Stimulated activated CD8-positive, alpha-beta memory T cell treated with anti-CD3 and anti-CD28 coated beads, Interleukin-7, amount 100 ng/mL, for 4 hours (primary cell): ENCODE measurements at regions not wholly inside any gene's neighbourhood (a gene's known extent, or its start where the extent isn't known, plus 50 kb on each side); places are given as distances from the start of the nearest gene placed in this dataset.
"Not testable (repeated sequence)": the region's sequence is repeated elsewhere in the genome, so short reads cannot be mapped to it uniquely, and the experiment has no call there.

Source experiments
- DNase-seq, 2 donors: peaks; one replicate each; pipeline ENCODE4 v3.0.0-alpha.2; 2020; ENCODE audit warnings: low read depth in 2 of 2

GRCh38 chr5:105931881-105932421 is 1738.8 kb downstream of the EFNA5 start:
- DNase-seq: no peak

- DNase-seq: no peak
Measured at GRCh38 chr5:105929858-105930257, 1740.9 kb downstream of the EFNA5 start.

DNA sequence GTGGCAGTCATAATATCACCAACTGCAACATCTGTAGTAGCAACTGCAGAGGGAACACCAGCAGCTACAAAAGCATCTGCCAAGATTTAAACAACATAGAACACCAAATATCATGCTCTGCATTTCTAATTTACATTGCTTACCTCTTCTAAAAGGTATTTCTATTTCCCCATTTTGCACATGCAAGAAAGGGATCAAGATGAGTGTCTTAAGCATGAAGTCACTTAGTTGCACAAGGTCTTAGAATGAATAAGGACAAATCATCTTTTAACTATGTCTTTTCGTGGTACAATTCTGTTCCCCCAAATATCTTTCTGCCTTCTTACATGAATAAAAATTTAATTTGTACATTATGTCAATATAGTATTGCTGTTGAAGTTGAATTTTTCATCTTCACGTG is 1746.4 kb downstream of the EFNA5 start:
- no peak for DNase-seq

- no peak for DNase-seq
Measured at GRCh38 chr5:105922574-105922973, 1748.2 kb downstream of the EFNA5 start.

DNA sequence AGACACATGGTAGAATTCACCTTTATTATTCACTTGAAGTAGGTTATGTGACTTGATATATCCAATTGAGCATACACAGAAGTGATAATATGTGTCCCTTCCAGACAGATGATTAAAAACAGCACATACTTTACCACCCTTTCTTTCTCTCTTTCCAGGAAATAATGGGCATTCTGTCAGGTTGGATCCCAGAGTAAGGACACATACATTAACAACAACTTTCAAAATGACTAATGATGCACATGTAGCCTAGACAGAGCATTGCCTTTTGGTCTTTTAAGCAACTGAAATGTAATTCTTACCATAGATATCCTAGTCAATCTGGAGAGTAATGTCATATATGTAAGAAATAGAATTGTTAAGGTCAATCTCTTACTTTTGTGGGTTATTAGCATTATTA is 1748.7 kb downstream of the EFNA5 start:
- DNase-seq: no peak

DNA sequence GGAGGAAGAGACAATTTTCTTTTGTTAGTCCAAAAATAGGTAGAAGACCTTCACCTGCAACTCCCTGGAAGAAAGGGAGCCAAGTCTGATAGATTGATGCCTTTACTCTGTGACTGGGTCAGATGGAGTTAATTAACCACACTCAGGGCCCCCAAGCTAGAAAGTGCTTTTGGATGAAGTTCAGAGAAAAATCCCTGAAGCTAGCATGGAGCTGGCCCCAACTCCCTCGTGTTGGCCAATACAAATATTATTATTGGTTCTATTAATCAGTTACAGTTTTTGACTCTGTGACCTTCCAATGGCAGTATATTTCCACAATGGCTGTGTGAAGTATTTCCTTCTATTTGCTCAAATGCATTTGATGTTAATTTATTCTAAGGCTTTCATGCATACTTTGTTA is 1753.5 kb downstream of the EFNA5 start:
- no peak for DNase-seq

DNA sequence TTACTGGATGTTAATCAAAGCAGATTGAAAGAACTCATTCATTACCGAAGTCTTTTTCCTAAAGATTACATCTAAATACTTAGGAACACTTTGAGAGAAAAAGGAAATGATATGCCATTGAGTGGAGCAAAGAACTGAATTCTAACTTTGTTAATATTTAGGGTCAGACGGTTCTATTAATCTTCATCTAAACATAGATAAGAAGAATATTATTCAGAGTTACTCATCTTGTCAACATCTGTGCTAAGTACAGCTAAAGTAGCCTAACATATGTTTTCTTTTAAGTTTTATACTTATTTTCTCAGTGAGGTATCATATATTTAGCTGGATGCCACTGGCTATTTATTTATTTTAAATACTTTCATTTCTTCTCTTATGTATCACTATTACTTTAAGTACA is 1763.7 kb downstream of the EFNA5 start:
- DNase-seq: no peak

DNA sequence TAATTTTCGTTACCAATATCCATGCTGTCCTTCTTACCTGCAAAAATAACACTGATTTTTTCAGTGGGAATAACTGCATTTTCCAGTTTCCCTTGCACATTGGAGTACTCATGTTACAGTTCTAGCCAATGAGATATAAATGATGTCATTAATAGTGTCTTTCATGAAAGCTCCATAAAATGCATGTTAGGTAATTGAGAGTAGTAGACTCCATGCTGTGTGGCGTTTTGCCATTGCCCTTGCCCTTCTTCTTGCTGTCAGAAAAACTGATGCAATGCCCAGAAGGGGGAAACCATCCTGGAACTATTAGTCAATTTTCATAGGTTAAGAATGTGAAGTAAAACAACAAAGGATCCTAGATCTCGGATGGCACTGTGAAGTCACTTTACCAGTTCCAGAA is 1765.3 kb downstream of the EFNA5 start:
- DNase-seq: no peak

DNA sequence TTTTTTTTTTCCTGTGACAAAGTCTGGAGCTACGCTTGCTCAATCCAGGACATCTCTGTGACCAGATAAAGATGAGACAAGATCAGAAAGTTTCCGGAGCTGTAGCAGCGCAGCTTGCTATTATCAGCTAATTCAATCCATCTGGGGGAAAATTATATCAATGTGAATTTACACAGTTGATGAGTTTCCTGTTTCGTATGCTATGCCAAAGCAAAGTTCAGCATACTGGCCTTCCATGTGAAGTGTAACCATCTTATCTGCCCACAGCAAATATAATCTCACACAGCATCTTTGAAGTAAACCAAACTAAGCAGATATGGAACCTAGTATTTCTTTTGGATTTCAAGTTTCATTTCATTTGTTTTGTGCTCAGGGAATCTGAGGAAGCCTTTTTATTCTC is 1767.7 kb downstream of the EFNA5 start:
- no peak for DNase-seq

GRCh38 chr5:105899726-105900125 is 1771.0 kb downstream of the EFNA5 start:
- DNase-seq: no peak

DNA sequence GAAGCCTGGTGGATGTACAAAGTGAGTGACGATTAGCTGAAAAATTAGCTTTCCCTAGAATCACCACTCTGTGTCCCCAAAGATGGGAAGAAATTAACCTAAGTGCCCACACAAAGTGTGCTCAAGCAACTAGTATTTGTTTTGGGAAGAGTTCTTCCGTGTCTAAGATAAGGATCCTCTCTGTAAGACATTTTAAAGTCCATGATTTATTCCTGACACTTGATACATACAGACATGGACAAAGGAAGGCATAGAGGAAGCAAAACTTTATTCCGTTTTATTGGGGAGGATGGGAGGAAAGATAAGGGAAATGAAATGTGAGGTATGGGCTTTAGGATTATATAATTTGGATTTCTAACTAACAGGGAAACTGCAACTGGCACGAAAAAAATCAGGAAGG is 1772.6 kb downstream of the EFNA5 start:
- no peak for DNase-seq

- DNase-seq: no peak
Measured at GRCh38 chr5:105885266-105885665, 1785.5 kb downstream of the EFNA5 start.

GRCh38 chr5:105882956-105883481 is 1787.7 kb downstream of the EFNA5 start:
- DNase-seq: no peak

DNA sequence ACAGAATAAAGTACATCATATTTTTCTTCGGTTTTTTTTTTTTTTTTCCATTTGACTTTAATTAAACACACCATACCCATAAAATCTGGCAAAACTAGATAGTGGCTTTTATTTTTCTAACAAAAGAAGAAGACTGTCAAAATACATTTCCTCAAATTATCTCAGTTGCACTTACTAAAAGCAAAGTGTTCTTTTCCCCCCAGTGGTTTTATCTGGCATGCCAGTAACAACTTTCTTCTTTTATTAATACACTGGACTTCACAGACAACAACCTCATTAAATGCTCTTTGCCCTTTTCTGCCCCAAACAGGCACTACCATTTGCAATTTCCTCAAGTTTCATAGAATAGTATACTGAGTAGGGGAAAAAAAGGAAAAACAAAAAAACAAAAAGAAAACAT is 1792.3 kb downstream of the EFNA5 start:
- no peak for DNase-seq

DNA sequence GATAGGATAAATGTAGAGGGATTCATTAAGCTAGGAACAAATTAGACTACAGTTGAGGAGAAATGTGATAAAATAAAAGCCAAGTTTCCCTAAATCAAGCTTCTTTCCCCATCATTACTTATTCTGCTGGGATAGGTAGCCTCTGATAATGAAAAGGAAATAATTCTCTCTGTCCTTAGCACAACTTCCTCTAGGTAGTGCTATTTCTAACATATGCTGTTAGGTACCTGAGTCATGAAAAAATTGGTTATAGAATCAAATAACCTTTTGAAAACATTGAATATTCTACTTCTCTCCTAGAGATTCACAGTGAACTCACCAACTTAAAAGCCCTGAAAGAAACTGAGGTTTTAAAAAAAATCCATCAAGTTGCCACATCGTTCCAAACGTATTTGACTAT is 1793.1 kb downstream of the EFNA5 start:
- DNase-seq: no peak

DNA sequence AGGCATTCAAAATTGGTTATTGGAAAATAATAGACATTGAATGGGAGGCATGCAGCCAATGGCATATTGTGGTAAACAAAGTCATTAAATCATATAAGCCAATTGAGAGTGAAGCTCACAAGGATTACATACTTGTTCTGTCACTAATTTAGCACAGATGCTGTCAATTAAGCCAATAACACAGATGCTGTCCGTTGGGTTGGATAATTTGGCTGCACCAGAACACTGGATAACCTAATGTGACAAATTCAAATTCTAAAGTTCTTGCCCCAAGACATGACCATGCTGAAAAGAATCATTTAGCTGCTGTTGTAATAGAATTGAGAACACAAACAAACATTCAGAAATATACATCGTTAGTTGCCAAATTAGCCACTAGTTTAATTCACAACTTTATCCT is 1796.4 kb downstream of the EFNA5 start:
- DNase-seq: no peak

DNA sequence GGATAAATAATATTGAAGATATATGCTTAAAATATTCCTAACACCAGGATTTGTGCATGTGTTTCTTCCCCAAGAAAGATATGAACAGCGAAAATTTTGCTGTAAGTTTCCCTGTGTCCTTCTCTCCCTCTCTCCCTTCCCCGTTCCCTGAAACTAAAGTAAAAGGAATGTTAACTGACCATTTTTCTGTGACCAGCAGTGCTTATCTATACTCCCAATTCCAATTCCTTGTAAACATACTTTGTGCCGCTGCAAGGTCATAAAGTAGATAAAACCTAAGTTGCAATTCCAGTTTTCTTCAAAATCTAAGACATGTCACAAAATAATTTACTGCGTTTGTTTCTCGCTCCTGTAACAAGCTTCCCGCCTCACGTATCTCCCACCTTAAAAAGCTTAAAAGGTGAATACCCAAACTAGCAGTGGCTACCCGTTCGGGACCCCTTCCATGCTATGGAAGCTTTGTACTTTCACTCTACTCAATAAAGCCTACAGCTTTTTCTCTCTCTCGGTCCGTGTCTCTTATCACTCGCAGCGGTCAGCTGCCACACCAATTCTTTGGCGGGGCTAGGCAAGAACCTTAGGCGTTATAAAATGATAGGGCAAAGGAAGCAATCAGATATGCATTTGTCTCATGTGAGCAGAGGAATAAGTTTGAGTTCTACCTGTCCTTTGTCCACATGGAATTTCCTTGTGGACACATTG is 1798.0 kb downstream of the EFNA5 start:
- DNase-seq: no peak

- no peak for DNase-seq
Measured at GRCh38 chr5:105868038-105868780, 1802.5 kb downstream of the EFNA5 start.

GRCh38 chr5:105865834-105866233 is 1804.9 kb downstream of the EFNA5 start:
- no peak for DNase-seq

DNA sequence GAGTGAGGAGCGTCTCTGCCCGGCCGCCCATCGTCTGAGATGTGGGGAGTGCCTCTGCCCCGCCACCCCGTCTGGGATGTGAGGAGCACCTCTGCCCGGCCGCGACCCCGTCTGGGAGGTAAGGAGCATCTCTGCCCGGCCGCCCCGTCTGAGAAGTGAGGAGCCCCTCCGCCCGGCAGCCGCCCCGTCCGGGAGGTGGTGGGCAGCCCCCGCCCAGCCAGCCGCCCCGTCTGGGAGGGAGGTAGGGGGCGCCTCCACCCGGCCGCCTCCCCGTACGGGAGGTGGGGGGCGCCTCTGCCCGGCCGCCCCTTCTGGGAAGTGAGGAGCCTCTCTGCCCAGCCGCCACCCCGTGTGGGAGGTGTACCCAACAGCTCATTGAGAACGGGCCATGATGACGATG is 1811.4 kb downstream of the EFNA5 start:
- DNase-seq: not testable (repeated sequence)

DNA sequence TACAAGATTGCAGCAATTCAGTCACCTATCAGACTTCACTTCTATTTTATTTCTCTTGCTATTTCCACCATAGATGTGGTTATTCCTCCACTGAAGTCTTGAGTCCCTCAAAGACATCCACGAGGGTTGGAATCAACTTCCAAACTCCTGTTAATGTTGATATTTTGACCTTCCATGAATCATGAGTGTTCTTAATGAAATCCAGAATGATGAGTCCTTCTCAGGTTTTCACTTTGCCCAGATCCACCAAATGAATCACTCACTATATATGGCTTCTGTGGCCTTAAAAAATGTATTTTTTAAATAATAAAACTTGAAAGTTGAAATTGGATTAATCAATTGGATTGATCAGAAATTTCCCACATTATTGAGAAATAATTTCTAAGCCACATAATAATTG is 1821.0 kb downstream of the EFNA5 start:
- DNase-seq: no peak

- DNase-seq: no peak
Measured at GRCh38 chr5:105840800-105841199, 1829.9 kb downstream of the EFNA5 start.

GRCh38 chr5:105836887-105837286 is 1833.8 kb downstream of the EFNA5 start:
- no peak for DNase-seq
